ENCODE measurements at regions not wholly inside any gene's neighbourhood (a gene's known extent, or its start where the extent isn't known, plus 50 kb on each side); places are given as distances from the start of the nearest gene placed in this dataset.

DNA sequence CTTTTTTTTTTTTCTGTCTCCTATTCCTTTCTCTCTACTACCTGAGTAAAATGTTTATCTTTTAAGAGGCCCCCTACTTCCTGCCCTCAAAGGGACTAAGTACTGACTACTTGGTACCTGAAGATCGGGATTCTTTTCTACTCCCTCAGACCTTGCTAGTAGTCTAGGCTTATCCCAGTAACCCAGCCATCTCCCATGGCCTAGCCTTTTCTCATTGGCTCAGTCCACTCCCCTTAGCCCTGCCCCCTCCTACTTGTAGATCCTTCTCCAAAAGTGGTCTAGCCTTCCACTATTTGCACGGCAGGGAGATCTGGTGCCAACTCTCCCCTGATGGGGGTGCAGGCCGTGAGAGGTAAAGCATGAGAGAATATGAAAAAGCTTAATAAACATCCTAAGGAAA lies 133.7 kb downstream of the RCN1 start:
- Histone ChIP-seq H3K23ac (ENCODE audit: low read length) (no peak overlapping the region), H4K8ac (ENCODE audit: low read depth, low read length) (no peak overlapping the region), H3K4me2 (ENCODE audit: low read length) (no peak overlapping the region), H3K4ac (ENCODE audit: low read depth, low read length) (no peak overlapping the region), H3K27me3 (ENCODE audit: insufficient read depth, low read length) (no peaks in the 10 kb centered on the region), H3K79me1 (ENCODE audit: low read length) (no peaks in the 10 kb centered on the region), H3K18ac (ENCODE audit: low read length) (no peak overlapping the region), H2BK120ac (ENCODE audit: insufficient read depth, low read length, poor library complexity) (no peak overlapping the region), H3K79me2 (ENCODE audit: control insufficient read depth, insufficient read depth, low read length, poor library complexity) (no peaks in the 10 kb centered on the region), H3K36me3 (ENCODE audit: control insufficient read depth in 1 of 2, insufficient read depth in 2 of 2, low read length in 2 of 2) (no peaks in the 10 kb centered on the region), H3K4me3 (ENCODE audit: low read depth, low read length) (no peak overlapping the region), H3K4me1 (ENCODE audit: control insufficient read depth in 1 of 2, insufficient read depth in 2 of 2, low read length in 2 of 2) (no peaks in the 10 kb centered on the region), H3K14ac (ENCODE audit: low read length) (no peak overlapping the region), H2BK5ac (ENCODE audit: low read depth, low read length, poor library complexity) (no peak overlapping the region), H2BK12ac (ENCODE audit: low read length) (no peak overlapping the region), H3K9ac (ENCODE audit: low read length) (no peak overlapping the region), H3K27ac (ENCODE audit: low read depth, low read length) (no peak overlapping the region), H3K9me3 (ENCODE audit: insufficient read depth, low read depth, low read length) (peaks cover 1% of the 10 kb centered on the region), H4K12ac (ENCODE audit: low read depth, low read length) (no peak overlapping the region), H2AFZ (ENCODE audit: insufficient read depth, low read length, poor library complexity) (no peak overlapping the region), H4K91ac (ENCODE audit: low read depth, low read length) (no peak overlapping the region), H2AK5ac (ENCODE audit: low read length) (no peak overlapping the region)
- DNase-seq = no peak
- no CpG with 5 or more reads among the region's 3 CpGs for WGBS (ENCODE audit: extremely low coverage, insufficient coverage, insufficient read length)

DNA sequence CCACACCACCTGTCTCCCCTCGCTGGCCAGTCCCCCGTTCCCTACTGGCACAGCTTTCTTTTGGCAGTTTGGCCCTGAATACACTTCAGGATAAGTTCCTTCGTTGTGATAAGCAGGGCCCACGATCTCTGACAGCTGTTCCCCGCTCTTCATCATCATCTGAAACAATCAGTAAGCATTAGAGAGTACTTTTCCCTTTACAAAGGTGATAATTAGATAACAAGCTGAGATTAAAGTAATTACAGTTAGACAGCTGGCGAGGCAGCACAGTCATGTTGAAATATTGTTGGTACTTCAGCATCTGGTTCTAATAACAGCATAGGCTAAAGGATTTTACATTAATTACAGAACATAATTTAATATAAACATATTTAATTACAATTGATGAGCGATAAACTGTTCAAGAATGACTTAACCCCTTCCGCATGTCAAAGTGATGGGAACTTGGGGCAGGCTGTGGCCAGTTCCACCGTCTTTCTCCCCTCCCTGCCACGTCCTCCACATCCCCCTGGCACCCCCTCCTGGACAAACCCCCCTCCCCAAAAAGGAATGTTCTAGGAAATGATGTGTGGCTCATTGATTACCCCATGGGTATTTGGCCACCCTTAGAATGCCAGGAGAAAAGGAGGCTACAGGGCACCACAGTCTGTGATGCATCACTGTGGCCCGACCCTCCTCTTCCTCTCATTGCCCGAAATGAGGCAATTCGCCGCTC lies 134.9 kb downstream of the RCN1 start:
- H4K12ac ChIP-seq (ENCODE audit: low read depth, low read length) = no peak overlapping the region
- H3K4ac ChIP-seq (ENCODE audit: low read depth, low read length) = no peak overlapping the region
- WGBS (ENCODE audit: extremely low coverage, insufficient coverage, insufficient read length) = no CpG with 5 or more reads among the region's 14 CpGs
- no peak overlapping the region for H3K4me2 ChIP-seq (ENCODE audit: low read length)
- no peak overlapping the region for H2AK5ac ChIP-seq (ENCODE audit: low read length)
- no peak overlapping the region for H3K4me3 ChIP-seq (ENCODE audit: low read depth, low read length)
- H4K91ac ChIP-seq (ENCODE audit: low read depth, low read length) = no peak overlapping the region
- no peaks in the 10 kb centered on the region for H3K27me3 ChIP-seq (ENCODE audit: insufficient read depth, low read length)
- H3K18ac ChIP-seq (ENCODE audit: low read length) = no peak overlapping the region
- no peak overlapping the region for H2BK120ac ChIP-seq (ENCODE audit: insufficient read depth, low read length, poor library complexity)
- no peak overlapping the region for H2BK12ac ChIP-seq (ENCODE audit: low read length)
- no peaks in the 10 kb centered on the region for H3K79me2 ChIP-seq (ENCODE audit: control insufficient read depth, insufficient read depth, low read length, poor library complexity)
- no peak overlapping the region for H2BK5ac ChIP-seq (ENCODE audit: low read depth, low read length, poor library complexity)
- H3K36me3 ChIP-seq (ENCODE audit: control insufficient read depth in 1 of 2, insufficient read depth in 2 of 2, low read length in 2 of 2) = no peaks in the 10 kb centered on the region
- DNase-seq = no peak
- H2AFZ ChIP-seq (ENCODE audit: insufficient read depth, low read length, poor library complexity) = no peak overlapping the region
- H3K27ac ChIP-seq (ENCODE audit: low read depth, low read length) = no peak overlapping the region
- no peak overlapping the region for H4K8ac ChIP-seq (ENCODE audit: low read depth, low read length)
- H3K23ac ChIP-seq (ENCODE audit: low read length) = no peak overlapping the region
- H3K4me1 ChIP-seq (ENCODE audit: control insufficient read depth in 1 of 2, insufficient read depth in 2 of 2, low read length in 2 of 2) = no peaks in the 10 kb centered on the region
- H3K9me3 ChIP-seq (ENCODE audit: insufficient read depth, low read depth, low read length) = peaks cover 1% of the 10 kb centered on the region
- no peak overlapping the region for H3K9ac ChIP-seq (ENCODE audit: low read length)
- H3K79me1 ChIP-seq (ENCODE audit: low read length) = no peaks in the 10 kb centered on the region
- no peak overlapping the region for H3K14ac ChIP-seq (ENCODE audit: low read length)

- Histone ChIP-seq H4K12ac (ENCODE audit: low read depth, low read length) (no peak overlapping the region), H3K4ac (ENCODE audit: low read depth, low read length) (no peak overlapping the region), H2AFZ (ENCODE audit: insufficient read depth, low read length, poor library complexity) (no peak overlapping the region), H2AK5ac (ENCODE audit: low read length) (no peak overlapping the region), H3K23ac (ENCODE audit: low read length) (no peak overlapping the region), H3K9ac (ENCODE audit: low read length) (no peak overlapping the region), H2BK5ac (ENCODE audit: low read depth, low read length, poor library complexity) (no peak overlapping the region), H4K91ac (ENCODE audit: low read depth, low read length) (no peak overlapping the region), H3K79me2 (ENCODE audit: control insufficient read depth, insufficient read depth, low read length, poor library complexity) (no peaks in the 10 kb centered on the region), H2BK120ac (ENCODE audit: insufficient read depth, low read length, poor library complexity) (no peak overlapping the region), H3K14ac (ENCODE audit: low read length) (no peak overlapping the region), H3K9me3 (ENCODE audit: insufficient read depth, low read depth, low read length) (peaks cover under 1% of the 10 kb centered on the region), H3K4me2 (ENCODE audit: low read length) (no peak overlapping the region), H3K79me1 (ENCODE audit: low read length) (no peaks in the 10 kb centered on the region), H3K27ac (ENCODE audit: low read depth, low read length) (no peak overlapping the region), H4K8ac (ENCODE audit: low read depth, low read length) (no peak overlapping the region), H3K18ac (ENCODE audit: low read length) (no peak overlapping the region), H3K4me3 (ENCODE audit: low read depth, low read length) (no peak overlapping the region), H3K36me3 (ENCODE audit: control insufficient read depth in 1 of 2, insufficient read depth in 2 of 2, low read length in 2 of 2) (no peaks in the 10 kb centered on the region), H3K4me1 (ENCODE audit: control insufficient read depth in 1 of 2, insufficient read depth in 2 of 2, low read length in 2 of 2) (no peaks in the 10 kb centered on the region), H2BK12ac (ENCODE audit: low read length) (no peak overlapping the region), H3K27me3 (ENCODE audit: insufficient read depth, low read length) (no peaks in the 10 kb centered on the region)
- no peak for DNase-seq
- no CpG with 5 or more reads among the region's 5 CpGs for WGBS (ENCODE audit: extremely low coverage, insufficient coverage, insufficient read length)
These were observed 135.6 kb downstream of the RCN1 start for GRCh38 chr11:32226480-32226879.

DNA sequence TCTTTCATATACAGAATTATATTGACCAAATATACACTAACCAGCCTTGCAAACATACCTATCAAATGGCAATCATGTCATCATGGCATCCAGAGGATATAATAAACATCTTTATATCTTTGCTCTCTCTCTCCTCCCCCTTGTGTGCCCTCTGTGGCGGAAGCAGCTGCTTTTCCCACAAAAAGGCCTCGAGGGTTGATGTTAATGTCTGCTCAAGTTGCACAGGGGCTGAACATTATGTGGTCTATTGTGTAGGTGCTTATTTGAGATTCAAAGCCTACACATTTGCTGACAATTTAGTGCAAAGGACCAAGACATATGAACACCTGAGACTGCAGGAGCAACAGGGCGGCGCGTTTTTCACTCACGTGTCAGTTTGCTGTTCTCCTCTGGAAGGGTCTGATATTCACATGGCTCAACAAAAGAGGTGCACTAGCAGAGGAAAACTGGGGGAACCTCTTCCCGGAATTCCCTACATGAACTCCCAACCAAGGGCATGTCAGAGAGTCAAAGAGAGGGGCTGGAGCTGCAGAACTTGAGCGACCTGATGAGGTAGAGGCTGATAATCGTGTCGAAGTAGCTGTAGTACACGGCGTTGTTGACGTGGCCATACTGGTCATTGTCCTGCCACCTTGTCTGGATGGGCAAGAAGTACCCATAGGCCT lies 138.8 kb downstream of the RCN1 start:
- Histone ChIP-seq H3K4me1 (ENCODE audit: control insufficient read depth in 1 of 2, insufficient read depth in 2 of 2, low read length in 2 of 2) (peaks cover 0 to 2% of the 10 kb centered on the region in 2 experiments), H4K12ac (ENCODE audit: low read depth, low read length) (no peak overlapping the region), H2AK5ac (ENCODE audit: low read length) (no peak overlapping the region), H3K79me2 (ENCODE audit: control insufficient read depth, insufficient read depth, low read length, poor library complexity) (no peaks in the 10 kb centered on the region), H3K23ac (ENCODE audit: low read length) (no peak overlapping the region), H3K14ac (ENCODE audit: low read length) (no peak overlapping the region), H2BK5ac (ENCODE audit: low read depth, low read length, poor library complexity) (no peak overlapping the region), H3K27me3 (ENCODE audit: insufficient read depth, low read length) (no peaks in the 10 kb centered on the region), H2BK120ac (ENCODE audit: insufficient read depth, low read length, poor library complexity) (no peak overlapping the region), H3K4me2 (ENCODE audit: low read length) (no peak overlapping the region), H3K18ac (ENCODE audit: low read length) (no peak overlapping the region), H2BK12ac (ENCODE audit: low read length) (no peak overlapping the region), H2AFZ (ENCODE audit: insufficient read depth, low read length, poor library complexity) (no peak overlapping the region), H3K4me3 (ENCODE audit: low read depth, low read length) (no peak overlapping the region), H3K9me3 (ENCODE audit: insufficient read depth, low read depth, low read length) (no peaks in the 10 kb centered on the region), H3K9ac (ENCODE audit: low read length) (no peak overlapping the region), H4K8ac (ENCODE audit: low read depth, low read length) (no peak overlapping the region), H3K4ac (ENCODE audit: low read depth, low read length) (no peak overlapping the region), H3K27ac (ENCODE audit: low read depth, low read length) (no peak overlapping the region), H3K79me1 (ENCODE audit: low read length) (no peaks in the 10 kb centered on the region), H3K36me3 (ENCODE audit: control insufficient read depth in 1 of 2, insufficient read depth in 2 of 2, low read length in 2 of 2) (no peaks in the 10 kb centered on the region), H4K91ac (ENCODE audit: low read depth, low read length) (no peak overlapping the region)
- no CpG with 5 or more reads among the region's 13 CpGs for WGBS (ENCODE audit: extremely low coverage, insufficient coverage, insufficient read length)
- DNase-seq = no peak

All from trophoblast cell (in vitro differentiated cells and primary cell).